IMR-90 (cell line): ENCODE measurements at regions not wholly inside any gene's neighbourhood (a gene's known extent, or its start where the extent isn't known, plus 50 kb on each side); places are given as distances from the start of the nearest gene placed in this dataset.

Source experiments
- ATAC-seq: fragments of 200-7000 bp; cut with Tn5 transposase; 2 replicates; pipeline ENCODE4 v1.9.1; 2020; ENCODE audit warnings: low read depth, mild to moderate bottlenecking, moderate library complexity
- BruUV-seq: library from RNA; stranded (reverse); fragments of 400-500 nt; replicated peaks from 2 replicates; lab custom pipeline; 2021; lab: Mats Ljungman, UMichigan
- CTCF ChIA-PET: fragments of 300-600 bp; formaldehyde crosslinking; extraction: SDS; loops from one replicate; lab custom pipeline; 2021; ENCODE audit warnings: antibody characterized with exemption; lab: Yijun Ruan, JAX
- POLR2A ChIA-PET: fragments of 300-600 bp; sonication (Branson Sonifier 250); formaldehyde crosslinking; loops from one replicate; lab custom pipeline; 2022; ENCODE audit warnings: antibody characterized with exemption; ENCODE audit not compliant: unreplicated experiment; lab: Charles Lee
- DNase-seq: peaks from one replicate; pipeline ENCODE4 v3.0.0; 2013
- H2AFZ ChIP-seq: replicated peaks from 2 replicates; pipeline ENCODE3; 2013; ENCODE audit warnings: low read length, mild to moderate bottlenecking; ENCODE audit not compliant: poor library complexity
- H2AK5ac ChIP-seq: 2 replicates; pipeline ENCODE4 v1.6.1; 2013; ENCODE audit warnings: low read depth, low read length, inconsistent platforms
- H2AK9ac ChIP-seq: replicated peaks from 2 replicates; pipeline ENCODE3; 2013; ENCODE audit warnings: mild to moderate bottlenecking, low read depth, low read length, moderate library complexity; ENCODE audit not compliant: poor library complexity
- H2BK120ac ChIP-seq: 2 replicates; pipeline ENCODE4 v1.6.1; 2013; ENCODE audit warnings: low read depth, low read length, inconsistent platforms
- H2BK15ac ChIP-seq: 3 replicates; pipeline ENCODE4 v1.6.1; 2013; ENCODE audit warnings: low read depth, low read length, inconsistent platforms
- H2BK20ac ChIP-seq: 2 replicates; pipeline ENCODE4 v1.6.1; 2013; ENCODE audit warnings: low read depth, mild to moderate bottlenecking, inconsistent platforms, low read length, moderate library complexity
- H2BK5ac ChIP-seq: 2 replicates; pipeline ENCODE4 v1.6.1; 2013; ENCODE audit warnings: mild to moderate bottlenecking, low read depth, low read length, inconsistent platforms; ENCODE audit not compliant: poor library complexity, severe bottlenecking
- H3K14ac ChIP-seq: replicated peaks from 2 replicates; pipeline ENCODE4 v1.6.1; 2013; ENCODE audit warnings: low read depth, low read length, inconsistent platforms
- H3K18ac ChIP-seq: 2 replicates; pipeline ENCODE4 v1.6.1; 2013; ENCODE audit warnings: low read depth, low read length, control low read depth
- H3K23ac ChIP-seq: 2 replicates; pipeline ENCODE4 v1.6.1; 2013; ENCODE audit warnings: low read depth, low read length, inconsistent platforms
- H3K27ac ChIP-seq: 2 replicates; pipeline ENCODE4 v1.5.1; 2013; ENCODE audit warnings: mild to moderate bottlenecking, control low read depth, low read length; ENCODE audit not compliant: insufficient read depth
- H3K27me3 ChIP-seq: 2 replicates; pipeline ENCODE4 v1.6.1; 2013; ENCODE audit warnings: low read length; ENCODE audit not compliant: control insufficient read depth, insufficient read depth
- H3K36me3 ChIP-seq: 2 replicates; pipeline ENCODE4 v1.6.1; 2013; ENCODE audit warnings: low read length, mixed read lengths; ENCODE audit not compliant: control insufficient read depth, insufficient read depth
- H3K4ac ChIP-seq: 2 replicates; pipeline ENCODE4 v1.6.1; 2013; ENCODE audit warnings: low read depth, low read length, inconsistent platforms
- H3K4me1 ChIP-seq: 2 replicates; pipeline ENCODE4 v1.6.1; 2013; ENCODE audit warnings: low read length, mixed read lengths; ENCODE audit not compliant: control insufficient read depth, insufficient read depth
- H3K4me2 ChIP-seq: 2 replicates; pipeline ENCODE4 v1.6.1; 2013; ENCODE audit warnings: low read depth, mild to moderate bottlenecking, control low read depth, low read length, moderate library complexity
- H3K4me3 ChIP-seq: 2 replicates; pipeline ENCODE4 v1.5.1; 2013; ENCODE audit warnings: low read depth, mild to moderate bottlenecking, control low read depth, low read length, moderate library complexity; ENCODE audit not compliant: insufficient read depth
- H3K56ac ChIP-seq: 2 replicates; pipeline ENCODE4 v1.6.1; 2013; ENCODE audit warnings: low read length, inconsistent platforms; ENCODE audit not compliant: insufficient read depth; ENCODE audit errors: extremely low read depth
- H3K79me1 ChIP-seq, 2 experiments: 2 replicates each; pipeline ENCODE4 v1.6.1; 2013; ENCODE audit warnings: low read length in 2 of 2, inconsistent platforms in 1 of 2, low read depth in 1 of 2
- H3K9ac ChIP-seq: 2 replicates; pipeline ENCODE4 v1.6.1; 2013; ENCODE audit warnings: low read depth, low read length, control low read depth
- H3K9me1 ChIP-seq: 2 replicates; pipeline ENCODE4 v1.6.1; 2013; ENCODE audit warnings: low read length, inconsistent platforms; ENCODE audit not compliant: insufficient read depth
- H3K9me3 ChIP-seq: 2 replicates; pipeline ENCODE4 v1.6.1; 2013; ENCODE audit warnings: low read length; ENCODE audit not compliant: control insufficient read depth, insufficient read depth
- H4K20me1 ChIP-seq: 2 replicates; pipeline ENCODE4 v1.6.1; 2013; ENCODE audit warnings: low read length, inconsistent platforms; ENCODE audit not compliant: insufficient read depth
- H4K5ac ChIP-seq: 2 replicates; pipeline ENCODE4 v1.6.1; 2013; ENCODE audit warnings: mild to moderate bottlenecking, low read depth, low read length, control low read depth
- H4K8ac ChIP-seq, 2 experiments: 2 replicates each; pipeline ENCODE4 v1.6.1; 2013; ENCODE audit warnings: low read depth in 2 of 2, low read length in 2 of 2, control low read depth in 1 of 2, inconsistent platforms in 1 of 2
- H4K91ac ChIP-seq: 2 replicates; pipeline ENCODE4 v1.6.1; 2013; ENCODE audit warnings: low read depth, low read length, inconsistent platforms; ENCODE audit not compliant: insufficient read depth
- CEBPB ChIP-seq: IDR thresholded peaks from 2 replicates; pipeline ENCODE4 v1.6.1; 2012; ENCODE audit warnings: low read depth, low read length, improper control_type of control experiment
- CHD1 ChIP-seq: IDR thresholded peaks from 2 replicates; pipeline ENCODE4 v1.6.1; 2012; ENCODE audit warnings: low read depth, low read length, improper control_type of control experiment
- FOS ChIP-seq: fragments of 150-350 bp; IDR thresholded peaks from 2 replicates; pipeline ENCODE4 v1.6.1; 2016; ENCODE audit warnings: low read depth, low read length
- RCOR1 ChIP-seq: IDR thresholded peaks from 2 replicates; pipeline ENCODE4 v1.6.1; 2012; ENCODE audit warnings: mild to moderate bottlenecking, low read length, improper control_type of control experiment; ENCODE audit not compliant: insufficient replicate concordance
- WGBS, 2 experiments: methylation state at CpG; one replicate each; pipeline versions ENCODE4 v1.1.5 to v1.1.7; 2013; ENCODE audit warnings: missing lambda C conversion rate in 2 of 2; ENCODE audit not compliant: insufficient read length in 1 of 2; ENCODE audit errors: extremely low coverage in 2 of 2; 5-methylcytosine and 5-hydroxymethylcytosine counted together
- dilution Hi-C: fragments of 300-500 bp; cut with HindIII; formaldehyde crosslinking; loops from one replicate; pipeline ENCODE4 v1.14.3; 2018; ENCODE audit warnings: low sequenced_read_pairs; ENCODE audit not compliant: unreplicated experiment
- in situ Hi-C: fragments of 300-500 bp; cut with MboI; formaldehyde crosslinking; loops from 3 replicates; pipeline ENCODE4 v1.14.3; 2019; ENCODE audit warnings: low sequenced_read_pairs, inconsistent platforms, mixed read lengths
- intact Hi-C: fragments of 100-400 bp; cut with micrococcal nuclease; formaldehyde crosslinking; loops from 2 replicates; pipeline ENCODE4 v1.10.0; 2022

DNA sequence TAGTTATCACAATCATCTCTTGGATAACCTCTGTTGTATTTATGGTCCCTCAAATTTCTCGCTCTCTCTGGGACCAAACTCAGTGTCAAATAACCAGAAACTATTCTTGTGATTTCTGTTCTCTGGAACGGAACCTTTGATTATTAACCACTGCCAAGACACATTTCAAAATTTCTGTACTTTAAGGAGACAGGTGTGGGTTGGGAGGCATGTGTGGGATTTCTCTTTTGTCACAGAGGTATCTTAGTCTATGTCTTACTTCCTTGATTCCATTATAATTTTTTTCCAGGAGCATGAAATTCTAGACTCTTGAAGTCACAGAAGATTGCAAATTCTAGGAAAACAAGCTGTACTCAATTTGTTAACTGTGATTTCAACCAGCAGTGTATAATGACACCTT lies 919.0 kb upstream of the B3GALT2 start:
- dilution Hi-C loops, result no loop called here
- TF ChIP-seq CEBPB, result no peak
- no peak for TF ChIP-seq FOS
- TF ChIP-seq CHD1, result no peak
- TF ChIP-seq RCOR1, result no peak
- WGBS, 2 experiments, result no CpG with 5 or more reads among the region's 2 CpGs

More for the DNA sequence above, 919.0 kb upstream of the B3GALT2 start:
- Histone ChIP-seq H3K27me3 (no peaks in the 10 kb centered on the region), H3K23ac (no peak overlapping the region), H3K27ac (no peak overlapping the region), H2AFZ (no peak overlapping the region), H2BK20ac (no peak overlapping the region), H2AK9ac (no peak overlapping the region), H3K9ac (no peak overlapping the region), H2BK5ac (no peak overlapping the region), H3K79me1 (no peaks in the 10 kb centered on the region), H4K91ac (no peak overlapping the region), H2BK15ac (no peak overlapping the region), H3K4me1 (no peaks in the 10 kb centered on the region), H3K4me3 (no peak overlapping the region), H2AK5ac (no peak overlapping the region), H3K9me3 (no peaks in the 10 kb centered on the region), H3K56ac (no peak overlapping the region), H2BK120ac (no peak overlapping the region), H3K14ac (no peak overlapping the region), H3K4me2 (no peak overlapping the region), H4K8ac (no peak overlapping the region), H4K5ac (no peak overlapping the region), H3K9me1 (no peaks in the 10 kb centered on the region), H3K36me3 (no peaks in the 10 kb centered on the region), H4K20me1 (no peaks in the 10 kb centered on the region), H3K18ac (no peak overlapping the region), H3K4ac (no peak overlapping the region)
- intact Hi-C loops, result no loop called here
- no peak for DNase-seq
- CTCF ChIA-PET, result no interaction called here
- ATAC-seq, result no peak
- in situ Hi-C loops, result no loop called here
- POLR2A ChIA-PET, result no interaction called here
- BruUV-seq, result no TSS peak
